Left ventricle myocardium inferior (tissue), 1 donor: ENCODE measurements at regions not wholly inside any gene's neighbourhood (a gene's known extent, or its start where the extent isn't known, plus 50 kb on each side); places are given as distances from the start of the nearest gene placed in this dataset.
A peak's percentile ranks its signal among the peaks of the same experiment; 100 is the strongest.

ENCODE experiments used
- DNase-seq: peaks from one replicate; pipeline ENCODE4 v3.0.0-alpha.2; 2020
- H3K27ac ChIP-seq: fragments of 200-600 bp; replicated peaks from 2 replicates; pipeline ENCODE4 v1.8.0; 2021
- H3K27me3 ChIP-seq: fragments of 200-600 bp; 2 replicates; pipeline ENCODE4 v1.8.0; 2021; ENCODE audit warnings: low read depth
- H3K36me3 ChIP-seq: fragments of 200-600 bp; 2 replicates; pipeline ENCODE4 v1.8.0; 2021
- H3K4me1 ChIP-seq: fragments of 200-600 bp; 2 replicates; pipeline ENCODE4 v1.8.0; 2021
- H3K4me3 ChIP-seq: fragments of 200-600 bp; 2 replicates; pipeline ENCODE4 v1.8.0; 2021; ENCODE audit warnings: mild to moderate bottlenecking, moderate library complexity
- H3K9me3 ChIP-seq: fragments of 200-600 bp; replicated peaks from 2 replicates; pipeline ENCODE4 v1.8.0; 2021
- intact Hi-C: fragments of 100-400 bp; cut with micrococcal nuclease; formaldehyde crosslinking; loops from one replicate; pipeline ENCODE4 v1.11.0; 2022
- TF ChIP-seq, protein P1 (sequence below): fragments of 200-600 bp; IDR thresholded peaks from 2 replicates; pipeline ENCODE4 v1.8.0; 2021; ENCODE audit warnings: antibody characterized with exemption, mild to moderate bottlenecking, borderline replicate concordance
- donor health status: DM: no; HTN: yes; CAD: no; lungs with severe emphysema.

GRCh38 chr4:102423375-102423774 lies 77.8 kb upstream of the NFKB1 start:
- TF ChIP-seq, protein P1, sequence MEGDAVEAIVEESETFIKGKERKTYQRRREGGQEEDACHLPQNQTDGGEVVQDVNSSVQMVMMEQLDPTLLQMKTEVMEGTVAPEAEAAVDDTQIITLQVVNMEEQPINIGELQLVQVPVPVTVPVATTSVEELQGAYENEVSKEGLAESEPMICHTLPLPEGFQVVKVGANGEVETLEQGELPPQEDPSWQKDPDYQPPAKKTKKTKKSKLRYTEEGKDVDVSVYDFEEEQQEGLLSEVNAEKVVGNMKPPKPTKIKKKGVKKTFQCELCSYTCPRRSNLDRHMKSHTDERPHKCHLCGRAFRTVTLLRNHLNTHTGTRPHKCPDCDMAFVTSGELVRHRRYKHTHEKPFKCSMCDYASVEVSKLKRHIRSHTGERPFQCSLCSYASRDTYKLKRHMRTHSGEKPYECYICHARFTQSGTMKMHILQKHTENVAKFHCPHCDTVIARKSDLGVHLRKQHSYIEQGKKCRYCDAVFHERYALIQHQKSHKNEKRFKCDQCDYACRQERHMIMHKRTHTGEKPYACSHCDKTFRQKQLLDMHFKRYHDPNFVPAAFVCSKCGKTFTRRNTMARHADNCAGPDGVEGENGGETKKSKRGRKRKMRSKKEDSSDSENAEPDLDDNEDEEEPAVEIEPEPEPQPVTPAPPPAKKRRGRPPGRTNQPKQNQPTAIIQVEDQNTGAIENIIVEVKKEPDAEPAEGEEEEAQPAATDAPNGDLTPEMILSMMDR, result no peak
- Histone ChIP-seq H3K4me3 (no peak overlapping the region), H3K36me3 (no peaks in the 10 kb centered on the region), H3K27ac (no peak overlapping the region), H3K4me1 (no peaks in the 10 kb centered on the region), H3K27me3 (no peaks in the 10 kb centered on the region), H3K9me3 (peaks cover 13% of the 10 kb centered on the region)
- intact Hi-C loops, result loop anchor here (10.0 kb wide), 1 partner anchor 671 kb away; the partner anchor contains the start of gene BDH2
- no peak for DNase-seq

GRCh38 chr4:102427371-102427998 lies 73.7 kb upstream of the NFKB1 start:
- H3K36me3 ChIP-seq, result no peaks in the 10 kb centered on the region
- no peaks in the 10 kb centered on the region for H3K27me3 ChIP-seq
- DNase-seq, result no peak
- H3K4me3 ChIP-seq, result no peak overlapping the region
- H3K4me1 ChIP-seq, result peaks cover 4% of the 10 kb centered on the region
- intact Hi-C loops, result loop anchor here (10.0 kb wide), 1 partner anchor 667 kb away; the partner anchor contains the start of gene BDH2
- no peak overlapping the region for H3K27ac ChIP-seq
- TF ChIP-seq, protein P1, result no peak
- peaks cover 11% of the 10 kb centered on the region for H3K9me3 ChIP-seq

DNA sequence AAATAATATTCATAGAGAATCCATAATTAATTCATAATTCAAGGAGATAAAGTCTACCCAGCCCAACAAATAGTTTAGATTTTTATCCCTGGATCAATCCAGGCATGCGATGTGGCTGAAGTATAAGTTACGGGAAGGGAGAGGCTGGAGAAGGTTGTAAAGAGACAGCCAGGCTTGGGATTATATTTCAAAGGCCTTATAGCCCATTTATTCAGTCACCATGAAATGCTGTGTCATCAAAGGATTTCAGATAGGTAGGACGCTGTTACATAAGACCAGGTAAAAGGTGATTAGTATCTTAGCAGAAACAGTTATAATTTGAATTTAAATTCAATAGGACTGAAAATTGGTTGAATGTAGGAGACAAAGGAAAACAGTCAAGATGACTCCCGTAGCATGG lies 73.0 kb upstream of the NFKB1 start:
- H3K4me3 ChIP-seq, result no peak overlapping the region
- peaks cover 4% of the 10 kb centered on the region for H3K4me1 ChIP-seq
- H3K27me3 ChIP-seq, result no peaks in the 10 kb centered on the region
- intact Hi-C loops, result loop anchor here (10.0 kb wide), 1 partner anchor 667 kb away; the partner anchor contains the start of gene BDH2
- no peaks in the 10 kb centered on the region for H3K36me3 ChIP-seq
- TF ChIP-seq, protein P1, result no peak
- DNase-seq, result no peak
- H3K27ac ChIP-seq, result no peak overlapping the region
- peaks cover 4% of the 10 kb centered on the region for H3K9me3 ChIP-seq

- intact Hi-C loops, result loop anchor here (10.0 kb wide), 1 partner anchor 665 kb away; the partner anchor contains the start of gene BDH2
- no peak for DNase-seq
- no peak overlapping the region for H3K4me3 ChIP-seq
- H3K36me3 ChIP-seq, result no peaks in the 10 kb centered on the region
- TF ChIP-seq, protein P1, result no peak
- H3K27me3 ChIP-seq, result no peaks in the 10 kb centered on the region
- H3K27ac ChIP-seq, result no peak overlapping the region
- no peaks in the 10 kb centered on the region for H3K9me3 ChIP-seq
- H3K4me1 ChIP-seq, result peaks cover 4% of the 10 kb centered on the region
Measured at GRCh38 chr4:102429553-102429952, 71.6 kb upstream of the NFKB1 start.

- TF ChIP-seq, protein P1, result no peak
- Histone ChIP-seq H3K9me3 (no peaks in the 10 kb centered on the region), H3K27me3 (no peaks in the 10 kb centered on the region), H3K4me1 (peaks cover 4% of the 10 kb centered on the region), H3K36me3 (no peaks in the 10 kb centered on the region), H3K27ac (peak overlapping the region; percentile 59), H3K4me3 (peak overlapping the region; percentile 71)
- intact Hi-C loops, result no loop called here
- no peak for DNase-seq
Measured at GRCh38 chr4:102430461-102430910, 70.7 kb upstream of the NFKB1 start.
